ENCODE measurements at regions not wholly inside any gene's neighbourhood (a gene's known extent, or its start where the extent isn't known, plus 50 kb on each side); places are given as distances from the start of the nearest gene placed in this dataset.

- no peak overlapping the region for H3K4me3 Mint-ChIP-seq (ENCODE audit: unreplicated experiment)
- no peak overlapping the region for H3K9ac ChIP-seq (ENCODE audit: low read length)
- peak overlapping the region; percentile 32 for H3K4me2 ChIP-seq (ENCODE audit: low read length)
- peaks cover 5% of the 10 kb centered on the region for H3K9me3 ChIP-seq (ENCODE audit: insufficient read depth, low read depth, low read length)
- H3K4me3 ChIP-seq (ENCODE audit: insufficient read depth, low read depth, low read length), result no peak overlapping the region
- peaks cover 2% of the 10 kb centered on the region for H3K27me3 ChIP-seq (ENCODE audit: insufficient read depth, low read length)
- peaks cover 16% of the 10 kb centered on the region for H3K9me3 Mint-ChIP-seq (ENCODE audit: unreplicated experiment)
- TF ChIP-seq CTCF (IDR thresholded peaks at IDR 0.05; ENCODE audit: insufficient read depth, low read depth, low read length) (no peak), EZH2 (IDR thresholded peaks at IDR 0.05; ENCODE audit: insufficient read depth, low read length) (no peak)
- FAIRE-seq, result no peak
- H4K20me1 ChIP-seq (ENCODE audit: insufficient read depth, low read length), result no peaks in the 10 kb centered on the region
- peaks cover 12% of the 10 kb centered on the region for H3K4me1 ChIP-seq (ENCODE audit: insufficient read depth, low read length)
- no peaks in the 10 kb centered on the region for H3K36me3 ChIP-seq (ENCODE audit: insufficient read depth, low read length)
- peak overlapping the region; percentile 28 for H3K27ac ChIP-seq (ENCODE audit: low read depth, low read length)
- H2AFZ ChIP-seq (ENCODE audit: low read depth, low read length), result peak overlapping the region; percentile 19
- no peak for DNase-seq (ENCODE audit: low read depth)
- H3K79me2 ChIP-seq (ENCODE audit: insufficient read depth, low read length), result no peaks in the 10 kb centered on the region
- H3K4me1 Mint-ChIP-seq (ENCODE audit: low read depth, unreplicated experiment), result peaks cover 25% of the 10 kb centered on the region
- H3K36me3 Mint-ChIP-seq (ENCODE audit: low read depth, unreplicated experiment), result peaks cover 4% of the 10 kb centered on the region
- H3K27me3 Mint-ChIP-seq (ENCODE audit: low read depth, unreplicated experiment), result peaks cover 4% of the 10 kb centered on the region
- peak overlapping the region; percentile 81 for H3K27ac Mint-ChIP-seq (ENCODE audit: unreplicated experiment)
Measured at GRCh38 chr13:40221131-40221459, 445.3 kb downstream of the FOXO1 start.

GRCh38 chr13:40221460-40222201, 444.8 kb downstream of the FOXO1 start:
- peak overlapping the region; percentile 28 for H3K27ac ChIP-seq (ENCODE audit: low read depth, low read length)

More at GRCh38 chr13:40221460-40222201, 444.8 kb downstream of the FOXO1 start:
- Histone ChIP-seq H3K4me2 (ENCODE audit: low read length) (peak overlapping the region; percentile 32), H3K9ac (ENCODE audit: low read length) (no peak overlapping the region), H3K4me3 (ENCODE audit: insufficient read depth, low read depth, low read length) (no peak overlapping the region), H3K79me2 (ENCODE audit: insufficient read depth, low read length) (no peaks in the 10 kb centered on the region), H3K4me1 (ENCODE audit: insufficient read depth, low read length) (peaks cover 12% of the 10 kb centered on the region), H3K9me3 (ENCODE audit: insufficient read depth, low read depth, low read length) (peaks cover 4% of the 10 kb centered on the region), H3K27me3 (ENCODE audit: insufficient read depth, low read length) (peaks cover 3% of the 10 kb centered on the region), H2AFZ (ENCODE audit: low read depth, low read length) (peak overlapping the region; percentile 19), H4K20me1 (ENCODE audit: insufficient read depth, low read length) (no peaks in the 10 kb centered on the region), H3K36me3 (ENCODE audit: insufficient read depth, low read length) (no peaks in the 10 kb centered on the region)
- peak; percentile 92 for DNase-seq (ENCODE audit: low read depth)
- peaks cover 2% of the 10 kb centered on the region for H3K36me3 Mint-ChIP-seq (ENCODE audit: low read depth, unreplicated experiment)
- H3K4me3 Mint-ChIP-seq (ENCODE audit: unreplicated experiment), result no peak overlapping the region
- peaks cover 4% of the 10 kb centered on the region for H3K27me3 Mint-ChIP-seq (ENCODE audit: low read depth, unreplicated experiment)
- FAIRE-seq, result peak; percentile 52
- H3K27ac Mint-ChIP-seq (ENCODE audit: unreplicated experiment), result peak overlapping the region; percentile 86
- H3K9me3 Mint-ChIP-seq (ENCODE audit: unreplicated experiment), result peaks cover 11% of the 10 kb centered on the region
- H3K4me1 Mint-ChIP-seq (ENCODE audit: low read depth, unreplicated experiment), result peaks cover 25% of the 10 kb centered on the region
- TF ChIP-seq CTCF (IDR thresholded peaks at IDR 0.05; ENCODE audit: insufficient read depth, low read depth, low read length), result no peak
- no peak for TF ChIP-seq EZH2 (IDR thresholded peaks at IDR 0.05; ENCODE audit: insufficient read depth, low read length)

Measured in astrocyte (in vitro differentiated cells and primary cell).